ENCODE measurements at regions not wholly inside any gene's neighbourhood (a gene's known extent, or its start where the extent isn't known, plus 50 kb on each side); places are given as distances from the start of the nearest gene placed in this dataset.

DNA sequence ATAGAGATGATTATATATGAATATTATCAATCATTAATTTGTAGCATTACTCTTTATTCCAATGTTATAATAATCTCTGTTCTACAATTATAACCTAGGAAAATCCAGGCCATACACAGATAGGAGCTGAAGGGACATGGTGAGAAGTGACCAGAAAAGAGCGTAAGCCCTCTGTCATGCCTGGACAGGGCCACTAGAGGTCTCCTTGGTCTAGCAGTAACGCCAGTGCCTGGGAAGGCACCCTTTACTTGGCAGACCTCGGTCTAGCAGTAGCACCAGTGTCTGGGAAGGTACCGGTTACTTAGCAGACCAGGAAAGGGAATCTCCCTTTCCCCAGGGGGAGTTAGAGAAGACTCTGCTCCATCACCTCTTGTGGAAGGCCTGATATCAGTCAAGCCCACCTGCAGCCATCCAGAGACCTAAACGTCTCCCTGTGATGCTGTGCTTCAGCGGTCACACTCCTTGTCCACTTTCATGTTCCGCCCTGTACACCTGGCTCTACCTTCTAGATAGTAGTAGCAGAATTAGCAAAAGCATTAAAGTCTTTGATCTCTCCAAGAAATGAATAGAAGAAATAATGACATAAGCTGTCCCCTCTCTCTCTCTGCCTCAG, 447.5 kb upstream of the FSIP2 start:
- DNase-seq (peak in 4 of 5 donors; percentile 56 to 66 (median 62)), FAIRE-seq (peak; percentile 39)
- TF ChIP-seq, protein P1, sequence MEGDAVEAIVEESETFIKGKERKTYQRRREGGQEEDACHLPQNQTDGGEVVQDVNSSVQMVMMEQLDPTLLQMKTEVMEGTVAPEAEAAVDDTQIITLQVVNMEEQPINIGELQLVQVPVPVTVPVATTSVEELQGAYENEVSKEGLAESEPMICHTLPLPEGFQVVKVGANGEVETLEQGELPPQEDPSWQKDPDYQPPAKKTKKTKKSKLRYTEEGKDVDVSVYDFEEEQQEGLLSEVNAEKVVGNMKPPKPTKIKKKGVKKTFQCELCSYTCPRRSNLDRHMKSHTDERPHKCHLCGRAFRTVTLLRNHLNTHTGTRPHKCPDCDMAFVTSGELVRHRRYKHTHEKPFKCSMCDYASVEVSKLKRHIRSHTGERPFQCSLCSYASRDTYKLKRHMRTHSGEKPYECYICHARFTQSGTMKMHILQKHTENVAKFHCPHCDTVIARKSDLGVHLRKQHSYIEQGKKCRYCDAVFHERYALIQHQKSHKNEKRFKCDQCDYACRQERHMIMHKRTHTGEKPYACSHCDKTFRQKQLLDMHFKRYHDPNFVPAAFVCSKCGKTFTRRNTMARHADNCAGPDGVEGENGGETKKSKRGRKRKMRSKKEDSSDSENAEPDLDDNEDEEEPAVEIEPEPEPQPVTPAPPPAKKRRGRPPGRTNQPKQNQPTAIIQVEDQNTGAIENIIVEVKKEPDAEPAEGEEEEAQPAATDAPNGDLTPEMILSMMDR (IDR thresholded peaks at IDR 0.05; ENCODE audit: borderline replicate concordance, extremely low read depth, insufficient read depth), result peak; percentile 64
- Histone ChIP-seq H3K9ac (ENCODE audit: low read length in 3 of 3) (no peak overlapping the region), H3K4me1 (ENCODE audit: control insufficient read depth in 2 of 3, insufficient read depth in 2 of 3, low read depth in 1 of 3, low read length in 3 of 3) (no peaks in the 10 kb centered on the region), H3K27ac (ENCODE audit: low read depth in 2 of 2, low read length in 2 of 2) (no peak overlapping the region), H3K27me3 (ENCODE audit: control insufficient read depth, insufficient read depth, low read length) (no peaks in the 10 kb centered on the region), H3K9me3 (ENCODE audit: control insufficient read depth in 2 of 3, insufficient read depth in 1 of 3, low read length in 3 of 3) (no peaks in the 10 kb centered on the region), H3K36me3 (ENCODE audit: control insufficient read depth in 2 of 3, insufficient read depth in 3 of 3, low read length in 3 of 3) (no peaks in the 10 kb centered on the region), H3K4me3 (ENCODE audit: low read length in 3 of 3) (no peak overlapping the region)
- intact Hi-C loops (cut with DNase I), result no loop called here

DNA sequence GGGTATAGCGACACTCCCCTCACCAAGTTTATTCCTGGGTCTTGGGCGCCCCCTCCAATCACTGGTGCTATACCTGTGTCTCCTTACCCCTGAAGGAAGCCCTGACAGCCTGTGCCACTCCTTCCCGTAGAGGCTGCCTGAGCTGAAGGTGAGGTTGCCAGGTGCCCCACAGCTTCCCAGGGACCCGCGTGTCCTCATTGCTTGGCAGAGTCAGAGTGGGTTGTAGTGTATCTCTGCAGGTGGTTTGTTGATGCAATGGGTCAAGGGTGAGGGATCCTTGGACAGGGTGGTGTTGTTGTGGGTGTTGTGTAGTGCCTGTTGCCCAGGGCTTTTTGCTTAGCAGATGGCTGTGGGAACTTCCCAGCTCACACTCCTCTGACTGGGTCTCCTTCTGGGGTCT, 438.7 kb upstream of the FSIP2 start:
- H3K27me3 ChIP-seq (ENCODE audit: control insufficient read depth, insufficient read depth, low read length), result no peaks in the 10 kb centered on the region
- H3K4me1 ChIP-seq (ENCODE audit: control insufficient read depth in 2 of 3, insufficient read depth in 2 of 3, low read depth in 1 of 3, low read length in 3 of 3), result no peaks in the 10 kb centered on the region
- no peaks in the 10 kb centered on the region for H3K9me3 ChIP-seq (ENCODE audit: control insufficient read depth in 2 of 3, insufficient read depth in 1 of 3, low read length in 3 of 3)
- TF ChIP-seq, protein P1 (IDR thresholded peaks at IDR 0.05; ENCODE audit: borderline replicate concordance, extremely low read depth, insufficient read depth), result no peak
- DNase-seq (no peak), FAIRE-seq (no peak)
- no peak overlapping the region for H3K4me3 ChIP-seq (ENCODE audit: low read length in 3 of 3)
- intact Hi-C loops (cut with DNase I), result no loop called here
- H3K27ac ChIP-seq (ENCODE audit: low read depth in 2 of 2, low read length in 2 of 2), result no peak overlapping the region
- H3K9ac ChIP-seq (ENCODE audit: low read length in 3 of 3), result no peak overlapping the region
- no peaks in the 10 kb centered on the region for H3K36me3 ChIP-seq (ENCODE audit: control insufficient read depth in 2 of 3, insufficient read depth in 3 of 3, low read length in 3 of 3)

DNA sequence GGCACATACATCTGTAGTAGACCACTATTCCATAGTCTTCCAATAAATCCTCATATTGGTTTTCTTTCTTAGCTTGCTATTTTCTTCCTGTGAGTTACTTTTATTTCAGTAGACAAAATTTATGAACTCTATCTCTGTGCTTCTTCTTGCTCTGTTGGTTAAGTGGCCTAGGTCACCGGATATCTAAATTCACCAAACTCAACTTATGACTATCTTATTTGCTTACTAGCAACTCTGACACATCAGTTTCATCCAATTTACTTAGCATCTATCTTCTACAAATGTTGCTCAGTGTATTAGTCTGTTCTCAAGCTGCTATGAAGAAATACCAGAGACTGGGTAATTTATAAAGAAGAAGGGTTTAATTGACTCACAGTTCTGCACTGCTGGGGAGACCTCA, 432.5 kb upstream of the FSIP2 start:
- FAIRE-seq, result no peak
- H3K4me3 ChIP-seq (ENCODE audit: low read length in 3 of 3), result no peak overlapping the region
- TF ChIP-seq, protein P1 (IDR thresholded peaks at IDR 0.05; ENCODE audit: borderline replicate concordance, extremely low read depth, insufficient read depth), result no peak
- intact Hi-C loops (cut with DNase I), result no loop called here
- H3K36me3 ChIP-seq (ENCODE audit: control insufficient read depth in 2 of 3, insufficient read depth in 3 of 3, low read length in 3 of 3), result no peaks in the 10 kb centered on the region
- no peak overlapping the region for H3K9ac ChIP-seq (ENCODE audit: low read length in 3 of 3)
- DNase-seq, result no peak
- no peaks in the 10 kb centered on the region for H3K9me3 ChIP-seq (ENCODE audit: control insufficient read depth in 2 of 3, insufficient read depth in 1 of 3, low read length in 3 of 3)
- H3K4me1 ChIP-seq (ENCODE audit: control insufficient read depth in 2 of 3, insufficient read depth in 2 of 3, low read depth in 1 of 3, low read length in 3 of 3), result no peaks in the 10 kb centered on the region
- no peak overlapping the region for H3K27ac ChIP-seq (ENCODE audit: low read depth in 2 of 2, low read length in 2 of 2)
- H3K27me3 ChIP-seq (ENCODE audit: control insufficient read depth, insufficient read depth, low read length), result no peaks in the 10 kb centered on the region

DNA sequence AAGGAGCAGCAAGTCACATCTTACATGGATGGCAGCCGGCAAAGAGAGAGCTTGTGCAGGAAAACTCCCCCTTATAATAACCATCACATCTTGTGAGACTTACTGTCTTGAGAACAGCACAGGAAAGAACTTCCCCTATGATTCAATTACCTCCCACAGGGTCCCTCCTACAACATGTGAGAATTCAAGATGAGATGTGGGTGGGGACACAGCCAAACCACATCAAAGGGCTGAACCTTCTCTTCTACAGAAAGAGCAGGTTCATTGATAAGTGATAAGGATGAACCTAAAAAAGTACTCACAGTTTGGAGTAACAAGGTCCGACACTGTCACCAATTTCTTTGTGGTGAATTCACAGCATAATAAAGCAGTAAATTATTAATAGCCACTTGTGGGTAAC, 422.2 kb upstream of the FSIP2 start:
- H3K9ac ChIP-seq (ENCODE audit: low read length in 3 of 3), result no peak overlapping the region

More for the DNA sequence above, 422.2 kb upstream of the FSIP2 start:
- DNase-seq (no peak), FAIRE-seq (no peak)
- intact Hi-C loops (cut with DNase I), result no loop called here
- Histone ChIP-seq H3K4me3 (ENCODE audit: low read length in 3 of 3) (no peak overlapping the region), H3K4me1 (ENCODE audit: control insufficient read depth in 2 of 3, insufficient read depth in 2 of 3, low read depth in 1 of 3, low read length in 3 of 3) (no peaks in the 10 kb centered on the region), H3K36me3 (ENCODE audit: control insufficient read depth in 2 of 3, insufficient read depth in 3 of 3, low read length in 3 of 3) (no peaks in the 10 kb centered on the region), H3K9me3 (ENCODE audit: control insufficient read depth in 2 of 3, insufficient read depth in 1 of 3, low read length in 3 of 3) (no peaks in the 10 kb centered on the region), H3K27ac (ENCODE audit: low read depth in 2 of 2, low read length in 2 of 2) (no peak overlapping the region), H3K27me3 (ENCODE audit: control insufficient read depth, insufficient read depth, low read length) (no peaks in the 10 kb centered on the region)
- TF ChIP-seq, protein P1 (IDR thresholded peaks at IDR 0.05; ENCODE audit: borderline replicate concordance, extremely low read depth, insufficient read depth), result no peak

Measured in kidney (tissue), 13 donors.